Testis (tissue), 2 donors: ENCODE measurements at regions not wholly inside any gene's neighbourhood (a gene's known extent, or its start where the extent isn't known, plus 50 kb on each side); places are given as distances from the start of the nearest gene placed in this dataset.

Experiments
- CTCF ChIP-seq, 3 experiments: fragments of 450-650 bp in 2 of 3; fragments of 200-600 bp in 1 of 3; sonication (generic) in 1 of 3; IDR thresholded peaks; one replicate each; pipeline ENCODE4 v1.5.1; 2016 to 2019; ENCODE audit warnings: antibody characterized with exemption in 3 of 3, mild to moderate bottlenecking in 2 of 3, moderate library complexity in 1 of 3
- POLR2A ChIP-seq: fragments of 450-650 bp; IDR thresholded peaks from one replicate; pipeline ENCODE4 v1.6.1; 2017; ENCODE audit warnings: antibody characterized with exemption, mild to moderate bottlenecking, moderate library complexity

GRCh38 chr12:28645891-28646290 lies 455.6 kb downstream of the CCDC91 start:
- TF ChIP-seq CTCF (IDR thresholded peaks at IDR 0.05) (no peak), POLR2A (no peak)
